Testis (tissue), 2 donors: ENCODE measurements at regions not wholly inside any gene's neighbourhood (a gene's known extent, or its start where the extent isn't known, plus 50 kb on each side); places are given as distances from the start of the nearest gene placed in this dataset.

ENCODE experiments used
- CTCF ChIP-seq, 3 experiments: fragments of 450-650 bp in 2 of 3; fragments of 200-600 bp in 1 of 3; sonication (generic) in 1 of 3; IDR thresholded peaks; one replicate each; pipeline ENCODE4 v1.5.1; 2016 to 2019; ENCODE audit warnings: antibody characterized with exemption in 3 of 3, mild to moderate bottlenecking in 2 of 3, moderate library complexity in 1 of 3
- POLR2A ChIP-seq: fragments of 450-650 bp; IDR thresholded peaks from one replicate; pipeline ENCODE4 v1.6.1; 2017; ENCODE audit warnings: antibody characterized with exemption, mild to moderate bottlenecking, moderate library complexity

- no peak for TF ChIP-seq CTCF (IDR thresholded peaks at IDR 0.05)
- no peak for TF ChIP-seq POLR2A
Observed at GRCh38 chr3:110755345-110755744, 316.3 kb upstream of the NECTIN3 start.
